ENCODE measurements at regions not wholly inside any gene's neighbourhood (a gene's known extent, or its start where the extent isn't known, plus 50 kb on each side); places are given as distances from the start of the nearest gene placed in this dataset.
"Not testable (repeated sequence)": the region's sequence is repeated elsewhere in the genome, so short reads cannot be mapped to it uniquely, and the experiment has no call there.

GRCh38 chr4:188377816-188378215 is 238.6 kb downstream of the TRIML1 start:
- DNase-seq (ENCODE audit: low spot score): no peak

- no peak for DNase-seq (ENCODE audit: low spot score)
Measured at GRCh38 chr4:188383180-188383579, 243.9 kb downstream of the TRIML1 start.

- DNase-seq (ENCODE audit: low spot score): no peak
Measured at GRCh38 chr4:188387179-188387791, 248.0 kb downstream of the TRIML1 start.

- not testable (repeated sequence) for DNase-seq (ENCODE audit: low spot score)
Measured at GRCh38 chr4:188391349-188391748, 252.1 kb downstream of the TRIML1 start.

GRCh38 chr4:188396037-188396436 is 256.8 kb downstream of the TRIML1 start:
- DNase-seq (ENCODE audit: low spot score): no peak

- DNase-seq (ENCODE audit: low spot score): no peak
Measured at GRCh38 chr4:188399834-188400233, 260.6 kb downstream of the TRIML1 start.

- DNase-seq (ENCODE audit: low spot score): no peak
Measured at GRCh38 chr4:188400451-188400850, 261.2 kb downstream of the TRIML1 start.

GRCh38 chr4:188403272-188403671 is 264.0 kb downstream of the TRIML1 start:
- no peak for DNase-seq (ENCODE audit: low spot score)

- not testable (repeated sequence) for DNase-seq (ENCODE audit: low spot score)
Measured at GRCh38 chr4:188405071-188405835, 266.0 kb downstream of the TRIML1 start.

- DNase-seq (ENCODE audit: low spot score): no peak
Measured at GRCh38 chr4:188408244-188409030, 269.2 kb downstream of the TRIML1 start.

GRCh38 chr4:188409851-188410250 is 270.6 kb downstream of the TRIML1 start:
- DNase-seq (ENCODE audit: low spot score): no peak

GRCh38 chr4:188411805-188412204 is 272.6 kb downstream of the TRIML1 start:
- no peak for DNase-seq (ENCODE audit: low spot score)

GRCh38 chr4:188412499-188412898 is 273.3 kb downstream of the TRIML1 start:
- no peak for DNase-seq (ENCODE audit: low spot score)

GRCh38 chr4:188414441-188414840 is 275.2 kb downstream of the TRIML1 start:
- DNase-seq (ENCODE audit: low spot score): no peak

- DNase-seq (ENCODE audit: low spot score): no peak
Measured at GRCh38 chr4:188417181-188417580, 277.9 kb downstream of the TRIML1 start.

GRCh38 chr4:188423039-188423438 is 283.8 kb downstream of the TRIML1 start:
- no peak for DNase-seq (ENCODE audit: low spot score)

- no peak for DNase-seq (ENCODE audit: low spot score)
Measured at GRCh38 chr4:188428935-188429334, 289.7 kb downstream of the TRIML1 start.

- DNase-seq (ENCODE audit: low spot score): no peak
Measured at GRCh38 chr4:188429965-188430364, 290.7 kb downstream of the TRIML1 start.

- no peak for DNase-seq (ENCODE audit: low spot score)
Measured at GRCh38 chr4:188430384-188430783, 291.1 kb downstream of the TRIML1 start.

GRCh38 chr4:188432328-188432727 is 293.1 kb downstream of the TRIML1 start:
- DNase-seq (ENCODE audit: low spot score): no peak

- DNase-seq (ENCODE audit: low spot score): no peak
Measured at GRCh38 chr4:188433741-188434315, 294.6 kb downstream of the TRIML1 start.

- no peak for DNase-seq (ENCODE audit: low spot score)
Measured at GRCh38 chr4:188434643-188435042, 295.4 kb downstream of the TRIML1 start.

- no peak for DNase-seq (ENCODE audit: low spot score)
Measured at GRCh38 chr4:188435381-188435780, 296.1 kb downstream of the TRIML1 start.
